NOMO-1 (cell line): ENCODE measurements at regions not wholly inside any gene's neighbourhood (a gene's known extent, or its start where the extent isn't known, plus 50 kb on each side); places are given as distances from the start of the nearest gene placed in this dataset.

Experiments used
- DNase-seq, 2 experiments: peaks; one replicate each; lab custom pipeline; 2025; ENCODE audit not compliant: unreplicated experiment in 2 of 2; lab: John Stamatoyannopoulos, UW

DNA sequence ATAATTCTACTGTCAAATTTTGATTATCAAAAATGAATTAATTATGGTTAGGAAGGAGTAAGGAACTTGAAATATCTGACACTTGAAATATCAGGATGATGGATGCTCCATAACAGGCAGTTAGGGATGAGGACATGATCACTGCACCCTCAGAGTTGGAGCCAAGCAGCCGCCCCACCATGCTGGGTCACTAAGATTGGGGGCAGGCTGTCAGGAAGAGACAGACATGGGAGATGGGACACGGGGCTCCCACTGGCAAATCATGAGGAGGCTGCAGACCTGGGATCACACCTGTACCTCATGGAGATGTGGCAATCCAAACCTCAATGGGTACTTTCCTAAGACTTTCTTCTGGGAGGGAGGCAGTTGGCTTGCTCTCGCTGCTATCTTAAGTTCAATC is 982.0 kb upstream of the ZEB2 start:
- no peak for DNase-seq

DNA sequence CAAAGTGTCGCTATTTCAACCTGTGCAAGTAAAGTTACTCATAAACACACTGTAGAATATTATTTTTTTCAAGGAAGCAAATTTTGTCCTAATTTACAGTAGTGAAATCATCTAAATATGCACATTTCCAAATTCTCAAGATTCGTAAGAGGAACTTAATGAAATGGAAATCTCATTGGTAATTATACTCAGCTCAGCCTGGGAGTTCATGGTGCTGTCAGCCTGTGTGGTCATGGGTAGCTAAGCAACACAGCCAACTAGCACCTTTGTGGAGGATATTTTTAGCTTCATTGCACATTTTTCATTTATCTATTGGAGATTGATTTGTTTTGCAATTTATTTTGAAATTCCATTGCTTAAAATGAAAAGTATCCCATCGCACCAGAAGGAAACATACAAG is 975.7 kb upstream of the ZEB2 start:
- DNase-seq, result no peak

GRCh38 chr2:145494441-145494840 is 974.5 kb upstream of the ZEB2 start:
- DNase-seq, result no peak

GRCh38 chr2:145488571-145488970 is 968.7 kb upstream of the ZEB2 start:
- DNase-seq, result no peak

- DNase-seq, result peak; percentile 42 to 48
These were observed 964.7 kb upstream of the ZEB2 start for GRCh38 chr2:145484448-145485097.

GRCh38 chr2:145483854-145484253 is 963.9 kb upstream of the ZEB2 start:
- DNase-seq, result no peak

GRCh38 chr2:145481334-145481922 is 961.5 kb upstream of the ZEB2 start:
- no peak for DNase-seq

DNA sequence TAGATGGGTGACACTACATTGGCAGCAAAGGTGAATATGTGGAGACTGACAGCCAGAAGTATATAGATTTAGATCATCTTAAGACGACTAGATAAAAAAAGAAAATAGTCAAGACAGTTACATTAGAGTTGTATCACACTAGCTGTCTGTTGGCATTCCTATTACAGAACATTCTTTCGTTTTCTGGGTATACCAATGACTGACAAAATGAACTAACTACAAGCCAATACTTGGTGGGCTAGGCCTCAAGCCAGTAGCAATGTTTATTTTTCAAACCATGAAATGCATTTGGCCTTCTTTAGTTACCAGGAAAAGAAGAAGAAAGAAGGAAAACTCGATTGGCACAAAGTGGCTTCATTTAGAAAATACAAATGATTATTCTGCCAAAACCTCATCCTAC is 944.9 kb upstream of the ZEB2 start:
- DNase-seq, result no peak

DNA sequence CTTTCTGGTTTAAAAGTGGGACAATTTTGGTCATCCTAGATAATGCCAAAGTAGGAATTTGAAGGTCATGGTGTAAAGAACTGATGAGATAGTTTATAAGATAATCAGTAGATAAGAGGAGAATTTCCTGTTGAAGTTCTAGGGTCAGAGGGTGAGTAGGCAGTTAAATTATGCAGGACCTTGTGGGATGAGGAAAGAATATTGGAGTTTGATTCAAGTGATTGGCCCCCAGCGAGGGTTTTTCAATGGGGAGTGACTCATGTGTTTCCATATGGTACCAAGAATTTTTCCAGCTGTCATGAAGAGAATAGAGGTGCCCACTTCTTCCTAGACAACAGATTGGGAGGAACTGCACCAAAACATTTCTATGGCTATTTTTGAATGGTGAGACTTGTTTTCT is 940.2 kb upstream of the ZEB2 start:
- no peak for DNase-seq

- no peak for DNase-seq
These were observed 911.4 kb upstream of the ZEB2 start for GRCh38 chr2:145431181-145431951.

DNA sequence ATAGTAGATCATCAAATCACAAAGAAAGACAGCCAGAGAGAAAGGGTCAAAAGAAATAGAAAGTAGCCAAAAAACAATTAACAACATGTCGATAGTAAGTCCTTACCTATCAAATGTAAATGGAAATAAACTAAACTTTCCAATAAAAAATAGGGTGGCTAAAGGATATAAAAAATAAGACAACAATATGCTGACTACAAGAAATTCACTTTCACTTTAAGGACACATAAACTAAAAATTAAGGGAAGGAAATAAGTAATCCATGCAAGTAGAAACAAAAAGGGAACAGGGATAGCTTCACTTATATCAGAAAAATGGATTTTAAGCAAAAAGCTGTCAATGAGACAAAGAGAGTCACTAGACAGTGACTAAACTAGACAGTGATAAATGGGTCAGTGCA is 903.9 kb upstream of the ZEB2 start:
- no peak for DNase-seq

DNA sequence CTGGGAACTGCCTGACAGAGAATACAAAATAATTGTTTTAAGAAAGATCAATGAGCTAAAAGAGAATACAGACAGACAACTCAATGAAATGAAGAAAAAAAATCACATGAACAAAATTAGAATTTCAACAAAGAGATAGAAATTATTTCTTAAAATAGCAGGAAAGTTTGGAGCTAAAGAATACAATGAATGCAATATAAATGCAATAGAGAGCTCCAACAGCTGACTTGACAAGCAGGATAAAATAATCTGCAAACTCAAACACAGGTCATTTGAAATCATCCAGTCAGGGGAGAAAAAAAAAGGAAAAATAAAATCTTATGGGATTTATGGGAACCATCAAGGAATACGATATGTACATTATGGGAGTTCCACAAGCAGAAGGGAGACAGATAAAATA is 902.7 kb upstream of the ZEB2 start:
- DNase-seq, result no peak

- no peak for DNase-seq
These were observed 901.9 kb upstream of the ZEB2 start for GRCh38 chr2:145421841-145422240.

GRCh38 chr2:145416640-145417039 is 896.7 kb upstream of the ZEB2 start:
- no peak for DNase-seq

GRCh38 chr2:145415151-145415550 is 895.2 kb upstream of the ZEB2 start:
- DNase-seq, result no peak

DNA sequence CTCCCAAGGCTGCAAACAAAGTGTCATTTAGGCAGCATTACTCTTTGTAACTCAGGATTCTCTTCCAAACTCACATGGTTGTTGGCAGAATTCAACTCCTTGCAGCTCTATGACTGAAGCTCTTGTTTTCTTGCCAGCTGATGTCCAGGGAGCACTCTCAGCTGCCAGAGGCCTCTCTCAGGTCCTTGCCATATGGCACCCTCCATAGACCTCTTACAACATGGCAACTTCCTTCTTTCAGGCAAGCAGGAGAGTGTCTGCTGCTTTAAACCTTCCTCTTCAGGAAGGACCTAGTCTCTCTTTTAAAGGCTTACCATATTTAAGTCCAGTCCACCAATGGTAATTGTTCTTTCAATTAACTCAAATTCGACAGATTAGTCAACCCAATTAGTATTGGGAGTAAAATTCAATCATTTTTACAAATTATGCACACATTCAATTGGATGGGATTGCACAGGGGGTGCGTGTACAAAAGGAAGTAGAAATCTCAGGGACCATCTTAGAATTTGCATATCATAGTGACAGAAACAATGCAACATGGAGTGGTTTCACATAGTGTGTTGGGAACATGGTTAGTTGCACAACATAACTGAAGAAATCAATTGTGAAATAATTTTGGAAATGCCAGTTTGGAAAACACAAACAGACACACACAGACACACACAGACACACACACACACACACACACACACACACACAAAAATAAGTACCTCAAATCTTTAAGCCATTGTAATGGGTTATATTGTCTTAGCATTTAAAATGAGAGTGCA is 893.5 kb upstream of the ZEB2 start:
- DNase-seq, result peak in 1 of 2 experiments; percentile 21

- no peak for DNase-seq
These were observed 892.2 kb upstream of the ZEB2 start for GRCh38 chr2:145412155-145412554.

DNA sequence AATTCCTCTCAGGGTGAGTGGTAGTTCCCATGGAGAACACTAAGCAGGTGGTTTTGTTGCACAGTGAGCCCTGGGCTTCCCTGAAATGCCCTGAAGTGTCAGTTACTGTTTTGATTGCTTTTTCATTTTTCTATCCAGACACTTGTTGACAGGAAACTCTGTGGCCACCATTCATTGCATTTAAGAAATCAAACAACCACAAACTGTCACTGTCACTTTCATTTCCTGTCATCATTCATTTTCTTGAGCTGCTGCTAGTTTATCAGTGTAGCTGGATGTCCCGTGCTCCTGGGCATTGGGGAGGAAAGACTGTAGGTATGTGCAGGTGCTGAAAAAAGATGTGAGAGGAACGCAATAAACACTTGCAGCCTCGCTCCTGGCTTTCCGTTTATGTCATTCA is 891.6 kb upstream of the ZEB2 start:
- peak; percentile 84 to 92 for DNase-seq

DNA sequence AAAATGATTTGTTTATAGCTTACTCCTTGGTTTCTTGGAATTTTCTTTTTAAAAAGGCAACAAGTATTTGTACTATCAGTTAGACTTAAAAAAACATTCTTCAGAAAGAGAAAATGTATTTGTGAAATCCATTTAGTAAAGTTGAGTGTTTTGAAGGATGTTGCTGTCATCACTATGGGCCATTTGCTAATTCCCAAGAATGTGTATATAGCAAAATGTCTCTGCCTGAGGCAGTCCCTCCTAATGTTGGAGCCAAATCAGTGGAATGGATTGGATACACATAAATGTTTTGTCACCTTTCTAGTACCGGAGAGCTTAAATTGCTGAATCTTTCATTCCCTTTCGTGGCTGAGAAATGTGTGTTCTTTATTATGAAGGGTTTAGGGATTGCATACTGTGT is 890.2 kb upstream of the ZEB2 start:
- DNase-seq, result no peak

GRCh38 chr2:145408980-145409379 is 889.1 kb upstream of the ZEB2 start:
- DNase-seq, result no peak

DNA sequence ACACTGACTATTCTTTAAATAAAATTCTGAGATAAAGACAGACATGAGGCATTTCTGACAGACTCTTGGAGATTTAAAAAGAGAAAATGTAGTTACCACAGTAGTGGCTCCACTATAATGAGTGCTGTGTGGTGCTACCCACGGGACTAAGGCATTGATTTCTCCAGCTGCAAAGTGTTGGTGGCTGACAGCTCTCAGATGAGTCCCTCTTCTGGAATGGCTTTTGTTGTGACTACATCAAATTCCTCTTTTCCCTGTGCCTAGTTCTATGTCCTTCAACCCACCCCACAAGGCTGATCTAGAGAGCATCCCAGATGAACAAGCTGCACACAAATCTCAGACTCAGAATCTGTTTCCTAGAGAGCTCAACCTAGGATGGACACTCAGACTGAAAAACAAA is 884.8 kb upstream of the ZEB2 start:
- DNase-seq, result no peak
